Activated gamma-delta T cell treated with anti-CD3 and anti-CD28 coated beads, Interleukin-2, amount 50 U/mL, for 16 hours (primary cell): ENCODE measurements at regions not wholly inside any gene's neighbourhood (a gene's known extent, or its start where the extent isn't known, plus 50 kb on each side); places are given as distances from the start of the nearest gene placed in this dataset.
"Not testable (repeated sequence)": the region's sequence is repeated elsewhere in the genome, so short reads cannot be mapped to it uniquely, and the experiment has no call there.

Experiments used
- DNase-seq: peaks from one replicate; pipeline ENCODE4 v3.0.0-alpha.2; 2020; ENCODE audit warnings: low read depth

DNA sequence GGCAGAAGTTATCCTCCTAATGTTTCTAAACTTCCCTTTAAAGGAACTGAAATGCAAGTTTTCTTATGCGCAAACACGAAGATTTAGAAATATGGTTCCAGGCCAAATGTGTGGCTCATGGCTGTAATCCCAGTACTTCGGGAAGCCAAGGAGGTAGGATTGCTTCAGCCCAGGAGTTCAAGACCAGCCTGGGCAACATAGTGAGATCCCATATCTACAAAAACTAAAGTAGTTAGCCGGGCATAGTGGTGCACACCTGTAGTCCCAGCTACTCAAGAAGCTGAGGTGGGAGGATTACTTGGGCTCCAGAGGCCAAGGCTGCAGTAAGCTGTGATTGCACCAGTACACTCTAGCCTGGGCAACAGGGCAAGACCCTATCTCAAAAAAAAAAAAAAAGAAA, 95.8 kb upstream of the SCAF8 start:
- no peak for DNase-seq

DNA sequence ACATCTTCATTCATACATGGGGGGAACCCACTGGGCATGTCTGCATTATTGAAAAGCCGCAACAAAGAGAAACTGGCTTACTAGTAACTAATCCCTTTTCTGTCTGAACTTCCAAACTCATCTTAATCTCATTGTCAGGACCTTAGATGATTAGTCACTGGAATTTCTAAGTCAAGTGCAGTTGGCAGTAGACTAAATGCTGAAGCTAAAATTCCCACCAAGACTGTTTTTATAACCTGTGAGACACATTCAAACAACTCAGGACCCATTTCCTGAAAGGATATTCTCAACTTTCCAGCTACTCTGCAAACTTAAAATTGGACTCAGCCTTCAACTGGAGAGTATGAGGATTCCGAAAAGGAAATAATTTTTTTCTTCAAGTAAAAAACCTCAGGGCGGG, 94.8 kb upstream of the SCAF8 start:
- DNase-seq, result no peak

DNA sequence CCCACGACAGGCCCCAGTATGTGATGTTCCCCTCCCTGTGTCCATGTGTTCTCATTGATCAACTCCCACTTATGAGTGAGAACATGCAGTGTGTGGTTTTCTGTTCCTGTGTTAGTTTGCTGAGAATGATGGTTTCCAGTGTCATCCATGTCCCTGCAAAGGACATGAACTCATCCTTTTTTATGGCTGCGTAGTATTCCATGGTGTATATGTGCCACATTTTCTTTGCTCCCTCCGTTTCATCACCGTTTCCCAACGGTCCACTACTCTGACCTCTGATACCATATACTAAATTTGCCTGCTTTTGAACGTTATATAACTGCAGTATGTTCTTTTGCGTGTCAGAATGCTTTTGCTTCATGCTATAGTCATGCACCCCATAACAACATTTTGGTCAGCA, 94.0 kb upstream of the SCAF8 start:
- DNase-seq, result not testable (repeated sequence)

- no peak for DNase-seq
Measured at GRCh38 chr6:154648188-154648887, 84.9 kb upstream of the SCAF8 start.

DNA sequence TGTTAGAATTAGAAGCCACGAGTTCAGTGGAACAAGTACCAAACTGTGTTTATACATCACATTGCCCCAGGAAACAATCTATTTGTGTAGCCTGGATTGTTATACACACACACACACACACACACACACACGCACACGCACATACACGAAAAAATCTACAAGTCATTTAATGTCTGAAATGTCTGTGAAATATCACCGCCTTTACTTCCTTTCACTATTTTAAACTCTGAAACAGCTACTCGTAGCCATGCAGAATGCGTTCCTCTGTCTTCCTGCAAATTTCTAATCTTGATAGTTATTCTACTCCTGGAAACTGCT, 84.4 kb upstream of the SCAF8 start:
- no peak for DNase-seq

- DNase-seq, result no peak
Measured at GRCh38 chr6:154649721-154650120, 83.5 kb upstream of the SCAF8 start.

DNA sequence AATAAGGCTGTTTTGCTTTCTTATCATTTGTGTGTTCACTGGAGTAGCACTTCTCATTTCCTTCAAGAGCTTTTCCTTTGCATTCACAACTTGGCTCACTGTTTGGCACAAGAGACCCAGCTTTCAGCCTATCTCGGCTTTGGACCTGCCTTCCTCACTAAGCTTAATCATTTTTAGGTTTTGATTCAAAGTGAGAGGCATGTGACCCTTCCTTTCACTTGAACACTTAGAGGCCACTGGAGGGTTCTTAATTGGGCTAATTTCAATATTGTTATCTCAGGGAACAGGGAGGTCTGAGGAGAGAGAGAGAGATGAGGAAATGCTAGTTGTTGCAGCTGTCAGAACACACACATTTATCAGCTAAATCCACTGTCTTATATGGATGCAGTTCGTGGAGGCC, 82.9 kb upstream of the SCAF8 start:
- DNase-seq, result no peak

- DNase-seq, result no peak
Measured at GRCh38 chr6:154651656-154652055, 81.6 kb upstream of the SCAF8 start.

- DNase-seq, result no peak
Measured at GRCh38 chr6:154653385-154653784, 79.8 kb upstream of the SCAF8 start.

- DNase-seq, result no peak
Measured at GRCh38 chr6:154653853-154654252, 79.4 kb upstream of the SCAF8 start.

DNA sequence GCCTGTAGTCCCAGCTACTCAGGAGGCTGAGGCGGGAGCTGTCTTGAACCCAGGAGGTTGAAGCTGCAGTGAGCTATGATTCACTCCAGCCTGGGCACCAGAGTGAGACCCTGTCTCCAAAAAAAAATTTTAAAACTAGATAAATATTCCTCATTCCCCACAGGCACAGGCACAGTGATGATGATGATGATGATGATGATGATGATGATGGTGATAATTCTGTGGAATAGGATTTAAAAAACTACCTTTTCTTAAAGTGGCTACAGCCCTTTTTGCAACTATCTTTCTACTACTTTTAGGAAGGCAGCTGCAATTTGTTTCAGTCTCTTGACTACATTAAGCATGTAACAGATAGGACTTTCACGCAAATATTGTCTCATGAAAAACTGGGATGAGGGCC, 76.6 kb upstream of the SCAF8 start:
- DNase-seq, result no peak

- no peak for DNase-seq
Measured at GRCh38 chr6:154661768-154662167, 71.4 kb upstream of the SCAF8 start.

- DNase-seq, result no peak
Measured at GRCh38 chr6:154664287-154664686, 68.9 kb upstream of the SCAF8 start.

DNA sequence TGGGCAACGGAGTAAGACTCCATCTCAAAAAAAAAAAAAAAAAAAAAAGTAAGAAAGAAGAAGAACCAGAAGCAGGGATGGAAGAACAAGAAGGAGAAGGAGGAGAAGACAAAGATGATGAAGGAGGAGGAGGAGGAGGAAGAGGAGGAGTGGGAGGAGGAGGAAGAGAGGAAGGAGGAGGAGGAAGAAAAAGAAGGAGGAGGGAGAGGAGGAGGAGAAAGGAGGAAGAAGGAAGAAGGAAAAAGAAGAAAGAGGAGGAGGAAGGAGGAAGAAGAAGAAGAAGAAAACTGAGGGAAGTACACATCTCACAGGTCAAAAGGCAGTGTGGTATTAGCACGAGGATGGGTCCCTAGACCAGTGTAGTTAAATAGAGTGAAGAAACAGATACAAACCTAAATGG, 65.1 kb upstream of the SCAF8 start:
- DNase-seq, result no peak

GRCh38 chr6:154672086-154672485, 61.1 kb upstream of the SCAF8 start:
- no peak for DNase-seq

GRCh38 chr6:154673919-154674318, 59.3 kb upstream of the SCAF8 start:
- DNase-seq, result no peak

DNA sequence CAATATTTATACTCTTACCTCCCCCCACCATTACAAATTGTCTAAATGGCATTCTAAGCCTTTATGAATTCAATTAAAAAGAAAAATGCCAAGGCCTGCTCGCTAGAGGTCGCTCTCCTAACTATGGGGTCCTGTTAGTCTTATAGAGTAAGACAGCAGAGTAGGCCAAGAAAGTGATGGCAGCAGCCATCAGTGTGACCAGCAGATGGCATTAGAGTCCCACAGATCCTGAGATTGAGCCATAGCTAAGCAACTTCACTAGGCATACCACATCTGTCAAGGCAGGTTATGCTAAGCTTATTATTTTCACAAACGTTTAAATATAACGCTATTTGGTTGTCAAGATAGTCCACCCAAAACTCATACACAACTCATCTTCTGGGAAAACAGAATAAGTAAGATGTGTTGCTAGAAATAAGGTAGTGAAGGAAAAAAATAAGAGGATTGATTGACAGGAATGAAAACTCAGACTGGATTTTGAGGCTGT, 57.6 kb upstream of the SCAF8 start:
- DNase-seq, result peak; percentile 77

GRCh38 chr6:154682633-154683125, 50.5 kb upstream of the SCAF8 start:
- DNase-seq, result no peak
